HG03521 (cell line): ENCODE measurements at regions not wholly inside any gene's neighbourhood (a gene's known extent, or its start where the extent isn't known, plus 50 kb on each side); places are given as distances from the start of the nearest gene placed in this dataset.

Experiments
- ATAC-seq: cut with Tn5 transposase; IDR thresholded peaks from one replicate; pipeline ENCODE4 v1.9.1; 2021; ENCODE audit warnings: mild to moderate bottlenecking, moderate library complexity; ENCODE audit not compliant: unreplicated experiment

GRCh38 chr6:170178561-170179477, 112.1 kb downstream of the DLL1 start:
- ATAC-seq = no peak

GRCh38 chr6:170177772-170178560, 112.9 kb downstream of the DLL1 start:
- ATAC-seq = no peak

DNA sequence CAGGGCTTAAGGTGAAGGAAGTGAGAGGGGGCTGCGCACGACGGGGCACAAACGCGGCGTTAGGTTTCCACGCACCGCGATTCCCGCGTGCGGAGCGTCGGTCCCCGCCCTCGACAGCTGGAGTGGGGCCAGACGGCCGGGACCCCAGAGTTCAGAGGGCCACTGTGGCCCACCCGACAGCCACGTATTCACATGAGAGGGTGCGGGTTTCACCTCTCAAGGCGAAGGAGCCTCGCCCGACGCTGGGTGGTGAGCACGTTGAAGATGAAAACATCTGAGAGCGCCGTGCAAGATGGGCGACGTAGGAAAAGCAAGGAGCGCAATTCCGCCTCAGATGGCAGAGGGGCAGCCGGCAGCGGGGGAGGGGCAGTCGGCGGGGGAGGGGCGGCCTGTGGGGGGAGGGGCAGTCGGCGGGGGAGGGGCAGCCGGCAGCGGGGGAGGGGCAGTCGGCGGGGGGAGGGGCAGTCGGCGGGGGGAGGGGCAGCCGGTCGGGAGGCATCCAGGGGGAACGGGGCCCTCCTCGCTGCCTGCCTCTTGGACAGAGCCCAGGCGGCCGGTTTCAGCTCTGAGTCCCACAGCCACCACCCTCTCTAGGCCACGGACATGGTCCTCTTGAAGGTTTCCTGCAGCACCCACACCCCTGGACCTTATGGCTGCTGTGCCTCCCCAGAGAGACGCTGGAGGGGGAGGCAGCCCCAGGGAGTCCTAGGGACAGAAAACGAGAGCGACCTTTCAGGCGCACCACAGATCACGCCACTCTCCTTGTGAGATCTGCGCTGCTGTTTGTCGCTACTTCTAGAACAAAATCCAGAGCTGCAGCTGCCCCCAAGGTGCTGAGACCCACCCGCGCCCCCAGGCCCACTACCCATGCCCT, 113.7 kb downstream of the DLL1 start:
- no peak for ATAC-seq

- no peak for ATAC-seq
Observed at GRCh38 chr6:170176136-170176897, 114.6 kb downstream of the DLL1 start.

DNA sequence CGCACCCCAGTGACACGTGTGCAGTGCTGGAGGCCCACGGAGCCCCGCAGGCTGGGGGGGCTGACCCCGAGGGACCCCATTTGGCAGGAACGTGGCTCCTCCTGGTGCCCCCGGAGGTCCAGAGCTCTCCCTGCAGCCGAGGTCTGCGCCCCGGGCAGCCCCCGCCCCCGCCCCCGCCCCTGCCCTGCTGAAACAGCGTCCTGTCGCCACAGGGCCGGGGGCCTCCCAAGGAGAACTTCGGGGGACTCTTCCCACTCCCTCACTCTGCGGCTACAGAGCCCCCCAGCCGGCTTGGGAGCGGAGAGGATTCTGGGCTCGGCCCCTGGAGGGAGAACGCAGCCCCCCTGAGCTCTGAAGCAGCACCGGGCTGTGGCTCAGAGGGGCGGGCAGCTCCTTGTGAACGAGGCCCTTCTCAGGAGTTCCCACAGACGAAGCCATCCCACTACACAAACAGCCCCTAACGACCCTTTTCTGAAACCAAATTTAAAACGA, 115.2 kb downstream of the DLL1 start:
- ATAC-seq = no peak

GRCh38 chr6:170174771-170175643, 115.9 kb downstream of the DLL1 start:
- no peak for ATAC-seq

- ATAC-seq = no peak
Observed at GRCh38 chr6:170174124-170174770, 116.6 kb downstream of the DLL1 start.

GRCh38 chr6:170173335-170173881, 117.5 kb downstream of the DLL1 start:
- no peak for ATAC-seq

DNA sequence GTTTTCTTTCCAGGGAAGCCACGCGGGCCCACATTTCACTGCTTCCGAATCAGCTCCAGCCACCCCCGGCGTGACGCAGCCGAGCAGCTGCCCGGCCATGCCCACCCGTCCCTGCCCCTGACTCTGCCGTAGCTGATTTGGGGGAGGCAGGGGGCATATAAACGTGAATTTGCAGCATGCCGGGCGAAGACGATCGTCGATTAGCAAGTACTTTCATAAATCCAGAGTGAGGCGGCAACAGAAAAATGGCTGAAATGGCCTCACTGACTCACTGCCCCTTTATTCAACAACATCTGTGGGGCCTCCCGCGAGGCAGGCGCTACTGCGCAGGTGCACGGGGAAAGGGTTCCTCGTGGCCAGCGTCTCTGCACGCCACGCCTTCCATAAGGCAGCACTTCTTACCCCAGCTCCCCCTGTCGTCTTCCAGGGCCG, 118.0 kb downstream of the DLL1 start:
- ATAC-seq = no peak

- no peak for ATAC-seq
Observed at GRCh38 chr6:170172392-170172791, 118.5 kb downstream of the DLL1 start.

GRCh38 chr6:170167657-170168159, 123.2 kb downstream of the DLL1 start:
- no peak for ATAC-seq

- ATAC-seq = no peak
Observed at GRCh38 chr6:170166511-170167122, 124.3 kb downstream of the DLL1 start.

- ATAC-seq = no peak
Observed at GRCh38 chr6:170165471-170166117, 125.3 kb downstream of the DLL1 start.

GRCh38 chr6:170165085-170165470, 125.8 kb downstream of the DLL1 start:
- no peak for ATAC-seq

- ATAC-seq = no peak
Observed at GRCh38 chr6:170164271-170164900, 126.5 kb downstream of the DLL1 start.

GRCh38 chr6:170163405-170164170, 127.3 kb downstream of the DLL1 start:
- no peak for ATAC-seq
